ENCODE measurements at regions not wholly inside any gene's neighbourhood (a gene's known extent, or its start where the extent isn't known, plus 50 kb on each side); places are given as distances from the start of the nearest gene placed in this dataset.

GRCh38 chr7:121452389-121452788 lies 56.3 kb upstream of the FAM3C start:
- no peak for TF ChIP-seq CTCF (IDR thresholded peaks at IDR 0.05)
- no peak for TF ChIP-seq POLR2A (IDR thresholded peaks at IDR 0.05)

All from esophagus squamous epithelium (tissue), 4 donors.